GM12878 (cell line): ENCODE measurements at regions not wholly inside any gene's neighbourhood (a gene's known extent, or its start where the extent isn't known, plus 50 kb on each side); places are given as distances from the start of the nearest gene placed in this dataset.

Experiments used
- ATF3 ChIP-seq: IDR thresholded peaks from 2 replicates; pipeline ENCODE4 v1.6.1; 2011; ENCODE audit warnings: low read depth, mild to moderate bottlenecking, low read length, moderate library complexity, borderline replicate concordance; ENCODE audit errors: extremely low read depth
- GABPA ChIP-seq: IDR thresholded peaks from 2 replicates; pipeline ENCODE4 v1.6.1; 2014; ENCODE audit warnings: antibody characterized with exemption, low read depth, mild to moderate bottlenecking, inconsistent platforms
- HDAC6 ChIP-seq: fragments of 200-600 bp; sonication (generic); IDR thresholded peaks from one replicate; pipeline ENCODE4 v1.8.0; 2017; ENCODE audit warnings: antibody characterized with exemption; ENCODE audit not compliant: unreplicated experiment
- HDGF ChIP-seq: fragments of 450-650 bp; IDR thresholded peaks from 2 replicates; pipeline ENCODE4 v1.6.1; 2016; ENCODE audit warnings: antibody characterized with exemption
- SIN3A ChIP-seq: IDR thresholded peaks from 2 replicates; pipeline ENCODE4 v1.6.1; 2012; ENCODE audit warnings: low read depth, low read length, improper control_type of control experiment
- SP1 ChIP-seq: IDR thresholded peaks from one replicate; pipeline ENCODE4 v1.6.1; 2011; ENCODE audit warnings: low read depth, low read length
- TF ChIP-seq, protein P1 (sequence below), 3 experiments: IDR thresholded peaks in 2 of 3; conservative IDR thresholded peaks in 1 of 3; 2 replicates each; pipeline ENCODE4 v1.5.1; 2011; ENCODE audit warnings: low read depth in 3 of 3, low read length in 3 of 3, mild to moderate bottlenecking in 3 of 3, control low read depth in 2 of 3, moderate library complexity in 2 of 3, inconsistent platforms in 1 of 3, mixed read lengths in 1 of 3; ENCODE audit not compliant: control insufficient read depth in 2 of 3, insufficient read depth in 1 of 3; ENCODE audit errors: extremely low read depth in 1 of 3

- TF ChIP-seq ATF3 (no peak), GABPA (no peak), HDGF (no peak), SIN3A (no peak), SP1 (no peak), HDAC6 (no peak)
- TF ChIP-seq, protein P1, sequence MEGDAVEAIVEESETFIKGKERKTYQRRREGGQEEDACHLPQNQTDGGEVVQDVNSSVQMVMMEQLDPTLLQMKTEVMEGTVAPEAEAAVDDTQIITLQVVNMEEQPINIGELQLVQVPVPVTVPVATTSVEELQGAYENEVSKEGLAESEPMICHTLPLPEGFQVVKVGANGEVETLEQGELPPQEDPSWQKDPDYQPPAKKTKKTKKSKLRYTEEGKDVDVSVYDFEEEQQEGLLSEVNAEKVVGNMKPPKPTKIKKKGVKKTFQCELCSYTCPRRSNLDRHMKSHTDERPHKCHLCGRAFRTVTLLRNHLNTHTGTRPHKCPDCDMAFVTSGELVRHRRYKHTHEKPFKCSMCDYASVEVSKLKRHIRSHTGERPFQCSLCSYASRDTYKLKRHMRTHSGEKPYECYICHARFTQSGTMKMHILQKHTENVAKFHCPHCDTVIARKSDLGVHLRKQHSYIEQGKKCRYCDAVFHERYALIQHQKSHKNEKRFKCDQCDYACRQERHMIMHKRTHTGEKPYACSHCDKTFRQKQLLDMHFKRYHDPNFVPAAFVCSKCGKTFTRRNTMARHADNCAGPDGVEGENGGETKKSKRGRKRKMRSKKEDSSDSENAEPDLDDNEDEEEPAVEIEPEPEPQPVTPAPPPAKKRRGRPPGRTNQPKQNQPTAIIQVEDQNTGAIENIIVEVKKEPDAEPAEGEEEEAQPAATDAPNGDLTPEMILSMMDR (IDR thresholded peaks at IDR 0.05 in 2 of 3, conservative IDR thresholded peaks at IDR 0.05 in 1 of 3; ENCODE audit: control insufficient read depth in 2 of 3, extremely low read depth in 1 of 3, insufficient read depth in 1 of 3, low read depth in 3 of 3, low read length in 3 of 3): no peak
These were observed 75.8 kb upstream of the ZRANB2 start for GRCh38 chr1:71156590-71156989.
